ENCODE measurements at regions not wholly inside any gene's neighbourhood (a gene's known extent, or its start where the extent isn't known, plus 50 kb on each side); places are given as distances from the start of the nearest gene placed in this dataset.

DNA sequence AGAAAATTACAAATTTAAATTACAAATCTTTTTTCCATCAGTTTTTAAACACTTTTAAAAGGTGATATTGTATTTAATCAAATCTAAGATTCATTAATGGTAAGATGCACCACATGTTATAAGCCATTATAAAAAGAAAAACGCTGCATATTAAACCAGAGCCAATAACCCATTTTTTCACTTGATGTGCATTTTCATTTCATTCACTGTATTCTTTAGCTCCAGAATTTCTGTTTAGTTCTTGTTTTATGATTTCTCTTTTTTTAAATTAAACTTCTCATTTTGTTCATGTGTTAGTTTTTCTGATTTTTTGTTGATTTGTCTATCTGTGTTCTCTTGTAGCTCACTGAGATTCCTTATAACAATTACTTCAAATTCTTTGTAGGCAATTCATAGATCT, 62.4 kb upstream of the MBOAT2 start:
- no peaks in the 10 kb centered on the region for H3K27me3 ChIP-seq (ENCODE audit: insufficient read depth, low read length)
- no peaks in the 10 kb centered on the region for H3K9me3 ChIP-seq (ENCODE audit: low read length)
- TF ChIP-seq, protein P1, sequence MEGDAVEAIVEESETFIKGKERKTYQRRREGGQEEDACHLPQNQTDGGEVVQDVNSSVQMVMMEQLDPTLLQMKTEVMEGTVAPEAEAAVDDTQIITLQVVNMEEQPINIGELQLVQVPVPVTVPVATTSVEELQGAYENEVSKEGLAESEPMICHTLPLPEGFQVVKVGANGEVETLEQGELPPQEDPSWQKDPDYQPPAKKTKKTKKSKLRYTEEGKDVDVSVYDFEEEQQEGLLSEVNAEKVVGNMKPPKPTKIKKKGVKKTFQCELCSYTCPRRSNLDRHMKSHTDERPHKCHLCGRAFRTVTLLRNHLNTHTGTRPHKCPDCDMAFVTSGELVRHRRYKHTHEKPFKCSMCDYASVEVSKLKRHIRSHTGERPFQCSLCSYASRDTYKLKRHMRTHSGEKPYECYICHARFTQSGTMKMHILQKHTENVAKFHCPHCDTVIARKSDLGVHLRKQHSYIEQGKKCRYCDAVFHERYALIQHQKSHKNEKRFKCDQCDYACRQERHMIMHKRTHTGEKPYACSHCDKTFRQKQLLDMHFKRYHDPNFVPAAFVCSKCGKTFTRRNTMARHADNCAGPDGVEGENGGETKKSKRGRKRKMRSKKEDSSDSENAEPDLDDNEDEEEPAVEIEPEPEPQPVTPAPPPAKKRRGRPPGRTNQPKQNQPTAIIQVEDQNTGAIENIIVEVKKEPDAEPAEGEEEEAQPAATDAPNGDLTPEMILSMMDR (IDR thresholded peaks at IDR 0.05; ENCODE audit: low read length), result no peak
- TF ChIP-seq EZH2 (IDR thresholded peaks at IDR 0.05; ENCODE audit: borderline replicate concordance, low read length), result no peak

GRCh38 chr2:9063023-9063606, 59.6 kb upstream of the MBOAT2 start:
- H3K4me3 ChIP-seq (ENCODE audit: low read depth, low read length, poor library complexity, severe bottlenecking), result no peak overlapping the region

More for the DNA sequence above, 62.4 kb upstream of the MBOAT2 start:
- Histone ChIP-seq H4K20me1 (ENCODE audit: insufficient read depth, low read length) (no peaks in the 10 kb centered on the region), H2AFZ (ENCODE audit: low read length) (no peak overlapping the region), H3K9me2 (ENCODE audit: low read depth, low read length) (no peaks in the 10 kb centered on the region), H3K79me2 (ENCODE audit: insufficient read depth, low read length) (no peaks in the 10 kb centered on the region), H3F3A (ENCODE audit: insufficient read depth, low read length) (no peaks in the 10 kb centered on the region), H3K9ac (ENCODE audit: low read length) (no peak overlapping the region), H3K4me2 (ENCODE audit: low read length) (no peak overlapping the region), H3K4me3 (ENCODE audit: low read depth, low read length, poor library complexity, severe bottlenecking) (no peak overlapping the region), H3K36me3 (ENCODE audit: insufficient read depth, low read length) (no peaks in the 10 kb centered on the region), H3K27ac (ENCODE audit: low read depth, low read length, poor library complexity, severe bottlenecking) (no peak overlapping the region), H3K4me1 (ENCODE audit: insufficient read depth, low read length, severe bottlenecking) (no peaks in the 10 kb centered on the region)

GRCh38 chr2:9060819-9061218, 57.3 kb upstream of the MBOAT2 start:
- Histone ChIP-seq H3K9me3 (ENCODE audit: low read length) (no peaks in the 10 kb centered on the region), H3K36me3 (ENCODE audit: insufficient read depth, low read length) (no peaks in the 10 kb centered on the region), H2AFZ (ENCODE audit: low read length) (no peak overlapping the region), H3K4me3 (ENCODE audit: low read depth, low read length, poor library complexity, severe bottlenecking) (no peak overlapping the region), H3K27me3 (ENCODE audit: insufficient read depth, low read length) (no peaks in the 10 kb centered on the region), H3F3A (ENCODE audit: insufficient read depth, low read length) (no peaks in the 10 kb centered on the region), H3K4me1 (ENCODE audit: insufficient read depth, low read length, severe bottlenecking) (no peaks in the 10 kb centered on the region), H4K20me1 (ENCODE audit: insufficient read depth, low read length) (no peaks in the 10 kb centered on the region), H3K9ac (ENCODE audit: low read length) (no peak overlapping the region), H3K79me2 (ENCODE audit: insufficient read depth, low read length) (no peaks in the 10 kb centered on the region), H3K9me2 (ENCODE audit: low read depth, low read length) (no peaks in the 10 kb centered on the region), H3K4me2 (ENCODE audit: low read length) (no peak overlapping the region), H3K27ac (ENCODE audit: low read depth, low read length, poor library complexity, severe bottlenecking) (no peak overlapping the region)
- TF ChIP-seq EZH2 (IDR thresholded peaks at IDR 0.05; ENCODE audit: borderline replicate concordance, low read length), result no peak
- TF ChIP-seq, protein P1 (IDR thresholded peaks at IDR 0.05; ENCODE audit: low read length), result no peak

More at GRCh38 chr2:9063023-9063606, 59.6 kb upstream of the MBOAT2 start:
- Histone ChIP-seq H3K27ac (ENCODE audit: low read depth, low read length, poor library complexity, severe bottlenecking) (no peak overlapping the region), H3F3A (ENCODE audit: insufficient read depth, low read length) (no peaks in the 10 kb centered on the region), H2AFZ (ENCODE audit: low read length) (no peak overlapping the region), H3K9me3 (ENCODE audit: low read length) (no peaks in the 10 kb centered on the region), H3K9me2 (ENCODE audit: low read depth, low read length) (no peaks in the 10 kb centered on the region), H3K36me3 (ENCODE audit: insufficient read depth, low read length) (no peaks in the 10 kb centered on the region), H3K27me3 (ENCODE audit: insufficient read depth, low read length) (no peaks in the 10 kb centered on the region), H3K9ac (ENCODE audit: low read length) (no peak overlapping the region), H3K4me1 (ENCODE audit: insufficient read depth, low read length, severe bottlenecking) (no peaks in the 10 kb centered on the region), H3K4me2 (ENCODE audit: low read length) (no peak overlapping the region), H3K79me2 (ENCODE audit: insufficient read depth, low read length) (no peaks in the 10 kb centered on the region), H4K20me1 (ENCODE audit: insufficient read depth, low read length) (no peaks in the 10 kb centered on the region)
- TF ChIP-seq, protein P1 (IDR thresholded peaks at IDR 0.05; ENCODE audit: low read length), result no peak
- no peak for TF ChIP-seq EZH2 (IDR thresholded peaks at IDR 0.05; ENCODE audit: borderline replicate concordance, low read length)
